Loucy (cell line): ENCODE measurements at regions not wholly inside any gene's neighbourhood (a gene's known extent, or its start where the extent isn't known, plus 50 kb on each side); places are given as distances from the start of the nearest gene placed in this dataset.

Source experiments
- CTCF ChIP-seq: fragments of 200-600 bp; sonication (generic); conservative IDR thresholded peaks from 2 replicates; pipeline ENCODE4 v1.5.1; 2014; ENCODE audit warnings: mild to moderate bottlenecking, antibody characterized with exemption, low read length
- EZH2phosphoT487 ChIP-seq: fragments of 200-600 bp; IDR thresholded peaks from 2 replicates; pipeline ENCODE4 v1.6.1; 2018; ENCODE audit warnings: antibody characterized with exemption, mild to moderate bottlenecking, moderate library complexity, borderline replicate concordance

- TF ChIP-seq CTCF (no peak), EZH2phosphoT487 (no peak)
Measured at GRCh38 chr12:116397148-116397547, 119.7 kb upstream of the MED13L start.
